ENCODE measurements at regions not wholly inside any gene's neighbourhood (a gene's known extent, or its start where the extent isn't known, plus 50 kb on each side); places are given as distances from the start of the nearest gene placed in this dataset.
"Not testable (repeated sequence)": the region's sequence is repeated elsewhere in the genome, so short reads cannot be mapped to it uniquely, and the experiment has no call there.

- ATAC-seq, result no peak
- no peak for DNase-seq
These were observed 304.4 kb upstream of the SLC39A10 start for GRCh38 chr2:195352581-195352980.

- ATAC-seq (peak; percentile 23), DNase-seq (no peak)
These were observed 313.0 kb upstream of the SLC39A10 start for GRCh38 chr2:195343942-195344530.

- ATAC-seq, result no peak
- DNase-seq, result no peak
These were observed 313.5 kb upstream of the SLC39A10 start for GRCh38 chr2:195343540-195343939.

GRCh38 chr2:195342061-195342460, 315.0 kb upstream of the SLC39A10 start:
- DNase-seq, result no peak
- no peak for ATAC-seq

- ATAC-seq, result no peak
These were observed 318.2 kb upstream of the SLC39A10 start for GRCh38 chr2:195338856-195339255.

GRCh38 chr2:195337597-195337996, 319.4 kb upstream of the SLC39A10 start:
- DNase-seq (no peak), ATAC-seq (no peak)

More at GRCh38 chr2:195338856-195339255, 318.2 kb upstream of the SLC39A10 start:
- DNase-seq, result no peak

- no peak for ATAC-seq
- DNase-seq, result no peak
These were observed 323.2 kb upstream of the SLC39A10 start for GRCh38 chr2:195333869-195334268.

- ATAC-seq, result no peak
- DNase-seq, result no peak
These were observed 325.1 kb upstream of the SLC39A10 start for GRCh38 chr2:195331966-195332365.

GRCh38 chr2:195331129-195331528, 325.9 kb upstream of the SLC39A10 start:
- DNase-seq (no peak), ATAC-seq (no peak)

GRCh38 chr2:195330513-195330956, 326.5 kb upstream of the SLC39A10 start:
- ATAC-seq, result no peak
- DNase-seq, result no peak

- not testable (repeated sequence) for DNase-seq, ATAC-seq
These were observed 327.2 kb upstream of the SLC39A10 start for GRCh38 chr2:195329784-195330183.

GRCh38 chr2:195326537-195326936, 330.5 kb upstream of the SLC39A10 start:
- DNase-seq (no peak), ATAC-seq (no peak)

- ATAC-seq, result no peak
- no peak for DNase-seq
These were observed 334.7 kb upstream of the SLC39A10 start for GRCh38 chr2:195322324-195322723.

- DNase-seq (no peak), ATAC-seq (no peak)
These were observed 336.5 kb upstream of the SLC39A10 start for GRCh38 chr2:195320413-195320973.

- DNase-seq (no peak), ATAC-seq (no peak)
These were observed 337.2 kb upstream of the SLC39A10 start for GRCh38 chr2:195319548-195320412.

- ATAC-seq (no peak), DNase-seq (no peak)
These were observed 337.9 kb upstream of the SLC39A10 start for GRCh38 chr2:195319112-195319460.

- ATAC-seq (no peak), DNase-seq (peak; percentile 41)
These were observed 338.4 kb upstream of the SLC39A10 start for GRCh38 chr2:195318440-195319111.

GRCh38 chr2:195317550-195317949, 339.5 kb upstream of the SLC39A10 start:
- DNase-seq, result no peak
- ATAC-seq, result no peak

GRCh38 chr2:195316486-195316885, 340.5 kb upstream of the SLC39A10 start:
- DNase-seq, result no peak
- ATAC-seq, result no peak

GRCh38 chr2:195313962-195314361, 343.1 kb upstream of the SLC39A10 start:
- DNase-seq (no peak), ATAC-seq (no peak)

GRCh38 chr2:195312662-195313061, 344.4 kb upstream of the SLC39A10 start:
- ATAC-seq (no peak), DNase-seq (no peak)

- DNase-seq (no peak), ATAC-seq (no peak)
These were observed 348.9 kb upstream of the SLC39A10 start for GRCh38 chr2:195308163-195308562.

GRCh38 chr2:195307751-195308150, 349.3 kb upstream of the SLC39A10 start:
- no peak for DNase-seq
- no peak for ATAC-seq

All from stimulated activated naive CD8-positive, alpha-beta T cell treated with anti-CD3 and anti-CD28 coated beads, Interleukin-15, Interleukin-2, amounts not matched to agents 100 U/mL and 50 U/mL, for 24 hours (primary cell).